HG03520 (cell line): ENCODE measurements at regions not wholly inside any gene's neighbourhood (a gene's known extent, or its start where the extent isn't known, plus 50 kb on each side); places are given as distances from the start of the nearest gene placed in this dataset.

Experiments
- ATAC-seq: cut with Tn5 transposase; IDR thresholded peaks from one replicate; pipeline ENCODE4 v1.9.1; 2021; ENCODE audit warnings: mild to moderate bottlenecking, moderate library complexity; ENCODE audit not compliant: unreplicated experiment

DNA sequence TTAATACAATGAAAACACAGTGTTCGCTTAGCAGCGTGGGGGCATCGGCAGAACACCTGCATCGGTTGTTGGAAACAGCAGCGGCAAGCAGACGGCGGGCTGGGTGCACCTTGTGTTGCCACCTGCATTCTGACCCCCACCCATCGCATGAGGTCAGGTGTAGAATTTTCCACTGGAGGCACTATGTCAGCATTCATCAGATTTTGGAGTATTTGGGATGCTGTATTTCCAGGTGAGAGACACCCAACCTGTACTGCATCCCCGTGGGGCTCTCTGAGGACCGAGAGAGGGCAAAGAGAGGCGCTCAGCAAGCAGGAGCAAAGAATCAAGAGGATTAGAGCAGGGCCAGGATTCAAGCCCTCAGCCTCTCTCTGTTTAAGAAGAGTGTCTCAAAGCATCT, 116.4 kb upstream of the MGMT start:
- no peak for ATAC-seq

DNA sequence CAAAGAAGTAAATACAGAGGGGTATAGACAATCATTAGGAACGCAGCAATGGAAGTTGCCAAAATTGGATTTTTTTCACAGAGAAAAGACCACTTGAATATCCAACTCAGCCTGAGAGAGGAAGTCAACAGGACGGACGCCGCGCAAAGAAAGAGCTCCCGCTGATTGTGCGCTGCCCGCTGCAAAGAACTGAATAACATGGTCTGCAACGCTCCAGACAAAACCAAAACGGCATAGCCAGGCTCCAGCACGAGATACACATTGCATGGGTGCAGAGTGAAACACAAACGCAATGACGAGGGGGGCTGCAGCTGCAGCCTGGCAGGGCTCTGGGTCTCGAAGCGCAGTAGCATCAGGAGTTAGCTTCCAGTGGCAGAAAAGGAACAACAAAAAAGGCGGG, 113.9 kb upstream of the MGMT start:
- ATAC-seq, result no peak

DNA sequence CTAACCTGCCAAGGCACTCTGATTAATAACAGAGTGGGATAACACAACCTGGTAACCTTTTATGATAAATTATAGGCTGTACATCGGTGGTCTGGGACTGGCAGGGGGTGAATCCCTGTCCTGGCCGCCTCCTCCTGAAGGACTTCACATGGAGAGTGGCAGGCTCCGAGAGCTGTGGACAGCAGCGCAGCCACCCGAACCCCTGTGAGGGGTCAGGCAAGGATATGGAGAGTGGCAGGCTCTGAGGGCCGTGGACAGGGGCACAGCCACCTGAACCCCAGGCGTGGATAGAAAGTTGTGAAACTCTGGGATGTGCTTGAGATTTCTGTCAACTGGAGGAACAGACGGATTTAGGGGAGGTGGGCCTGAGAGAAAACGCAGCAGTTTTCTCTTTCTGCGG, 107.0 kb upstream of the MGMT start:
- no peak for ATAC-seq

DNA sequence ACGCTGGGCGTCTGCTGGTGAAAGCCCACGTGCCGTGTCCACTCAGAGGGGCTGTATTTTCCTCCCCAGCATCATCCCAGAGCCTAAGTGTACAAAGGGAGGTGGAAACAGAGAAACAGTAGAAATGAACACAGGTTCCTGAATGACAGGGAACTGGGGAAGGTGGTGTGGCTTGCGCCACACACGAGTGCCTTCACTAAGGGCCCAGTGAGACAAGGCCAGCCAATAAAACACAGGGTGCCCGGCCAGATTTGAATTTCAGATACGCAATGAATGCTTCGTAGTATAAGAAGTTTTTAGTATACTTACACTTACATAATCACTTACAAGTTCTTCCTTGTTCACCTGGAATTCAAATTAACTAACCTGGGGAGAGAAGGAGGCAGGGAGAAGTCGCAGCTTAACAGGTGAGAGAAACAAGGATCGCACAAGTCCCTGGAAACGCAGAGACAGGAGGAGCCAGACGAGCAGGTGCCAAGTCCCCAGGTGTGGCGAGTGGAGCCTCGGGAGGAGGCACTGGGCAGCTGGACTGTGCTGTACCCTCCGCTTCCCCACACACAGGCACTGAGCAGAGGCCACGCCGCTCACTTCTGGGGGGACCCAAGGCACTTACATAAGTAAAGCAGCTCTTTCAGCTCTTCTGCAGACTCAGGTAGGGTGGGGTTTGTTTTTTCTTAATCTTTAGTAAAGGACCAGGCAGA, 105.2 kb upstream of the MGMT start:
- no peak for ATAC-seq

DNA sequence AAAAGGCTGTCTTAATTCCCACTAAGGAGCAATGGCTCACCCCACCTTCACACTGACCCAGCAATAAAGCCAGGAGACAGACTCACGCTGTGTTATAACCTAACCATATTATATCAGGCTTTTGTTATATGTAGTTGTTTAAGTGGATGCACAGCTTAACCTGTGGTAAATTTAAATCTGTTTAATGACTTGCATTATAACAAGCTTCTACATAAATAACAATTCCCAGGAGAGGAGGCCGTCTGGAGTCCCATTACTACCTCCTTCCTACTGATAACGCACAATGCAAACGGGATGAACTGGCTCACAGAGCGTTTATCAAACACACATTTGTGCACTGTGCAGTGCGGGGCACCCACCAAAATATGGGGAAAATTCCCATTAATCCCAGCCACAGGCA, 102.1 kb upstream of the MGMT start:
- no peak for ATAC-seq

DNA sequence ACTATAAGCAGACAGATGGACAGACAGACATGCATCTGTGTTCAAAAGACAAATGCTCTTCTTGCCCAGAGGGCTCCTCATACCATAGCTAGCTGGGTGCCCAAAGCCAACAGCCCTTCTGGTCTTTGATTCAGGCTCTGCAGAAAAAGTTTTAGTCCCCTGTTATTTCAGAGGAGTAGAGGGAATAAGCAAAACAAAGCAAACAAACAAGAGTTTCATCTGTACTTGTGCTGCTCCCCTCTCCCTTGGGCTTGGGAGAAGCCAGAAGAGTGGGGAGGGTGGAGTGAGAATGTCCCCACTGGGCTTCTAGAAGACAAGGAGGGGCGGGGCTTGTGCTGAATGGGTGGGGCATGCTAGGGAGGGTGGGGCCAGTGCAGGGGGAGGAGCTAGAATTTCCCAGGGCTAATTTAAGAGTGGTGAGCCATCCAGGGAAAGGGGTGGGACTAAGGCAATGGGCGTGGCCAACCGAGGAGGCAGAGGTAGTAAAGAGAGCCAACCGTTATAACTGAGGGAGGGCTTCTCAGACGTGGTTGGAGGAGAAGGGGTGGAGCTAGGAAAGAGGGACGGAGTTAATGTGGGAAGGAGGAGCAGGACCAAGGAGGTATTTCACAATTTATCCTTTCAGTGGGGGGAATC, 101.2 kb upstream of the MGMT start:
- ATAC-seq, result no peak

DNA sequence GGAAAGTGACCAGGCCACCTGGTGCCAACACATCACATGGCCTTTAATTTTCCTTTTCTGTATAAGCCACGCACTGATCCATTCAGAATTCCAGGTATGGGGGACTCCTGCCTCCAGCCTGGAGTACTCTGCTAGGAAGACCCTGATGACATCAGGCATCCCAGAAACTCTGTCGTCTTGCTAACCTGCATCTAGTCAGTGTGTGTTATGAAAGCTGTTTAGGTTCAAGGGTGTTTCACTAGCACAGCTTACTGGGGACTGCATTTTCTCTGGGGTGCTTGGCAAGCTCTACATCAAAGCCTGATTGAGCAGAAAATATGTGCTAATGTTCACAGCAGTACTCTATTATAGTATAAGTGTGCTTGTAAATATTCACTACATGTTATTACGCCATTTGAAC, 100.6 kb upstream of the MGMT start:
- no peak for ATAC-seq

DNA sequence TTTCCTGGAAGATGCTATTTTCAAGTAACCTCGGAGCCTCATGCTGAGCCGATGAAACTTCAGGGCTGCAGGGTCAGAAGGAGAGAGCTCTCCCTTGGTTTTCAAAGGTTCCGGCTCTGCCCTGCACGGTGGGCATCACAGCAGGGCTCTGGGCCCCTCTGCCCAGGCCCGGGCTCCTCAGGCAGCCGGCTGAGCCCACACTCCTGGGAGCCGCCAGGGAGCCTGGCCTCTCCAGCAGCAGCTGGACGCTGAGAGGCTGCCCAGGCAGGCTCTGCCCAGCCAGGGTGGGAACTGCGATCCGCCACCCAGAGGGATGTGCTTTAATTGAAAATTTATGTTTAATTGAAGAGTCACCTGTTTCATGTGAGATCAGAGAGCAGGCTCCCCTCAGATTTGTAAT, 97.5 kb upstream of the MGMT start:
- ATAC-seq, result no peak

DNA sequence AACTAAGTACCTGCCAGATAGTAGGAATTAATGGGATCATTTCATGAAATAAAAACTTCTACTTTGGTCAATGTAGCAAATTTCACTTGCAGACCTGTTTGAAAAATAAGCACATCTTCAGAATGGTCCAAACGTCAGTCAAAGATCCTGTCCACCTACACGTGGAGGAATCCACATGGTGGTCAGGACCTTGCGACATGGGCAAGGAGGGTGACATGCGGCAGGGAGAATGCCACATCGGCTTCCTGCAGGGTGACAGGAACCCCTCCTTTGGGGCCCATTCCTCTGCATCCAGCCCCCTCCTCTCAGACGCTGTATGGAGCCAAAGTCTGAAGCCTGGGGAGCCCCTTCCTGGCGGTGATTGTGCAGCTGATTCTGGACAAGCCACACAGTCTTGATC, 95.5 kb upstream of the MGMT start:
- ATAC-seq, result no peak

DNA sequence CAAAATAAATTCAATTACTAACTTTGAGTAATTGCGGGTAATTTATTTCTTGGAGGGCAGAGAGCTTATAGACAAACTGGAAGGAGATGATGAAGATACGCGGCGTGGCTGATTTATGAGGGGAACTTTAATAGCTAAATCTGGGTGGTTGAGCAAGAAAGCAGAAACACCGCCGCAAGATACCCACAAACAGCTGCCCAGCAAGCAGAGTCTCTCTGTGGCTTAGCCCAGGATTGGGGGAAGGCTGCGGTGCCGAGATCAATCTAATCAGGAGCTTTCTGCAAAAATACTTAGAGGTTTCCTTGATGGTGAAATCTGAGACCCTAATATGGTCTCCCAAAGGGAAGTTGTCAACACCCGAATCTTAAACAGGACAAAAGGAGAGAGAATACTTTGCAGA, 94.9 kb upstream of the MGMT start:
- ATAC-seq, result no peak

DNA sequence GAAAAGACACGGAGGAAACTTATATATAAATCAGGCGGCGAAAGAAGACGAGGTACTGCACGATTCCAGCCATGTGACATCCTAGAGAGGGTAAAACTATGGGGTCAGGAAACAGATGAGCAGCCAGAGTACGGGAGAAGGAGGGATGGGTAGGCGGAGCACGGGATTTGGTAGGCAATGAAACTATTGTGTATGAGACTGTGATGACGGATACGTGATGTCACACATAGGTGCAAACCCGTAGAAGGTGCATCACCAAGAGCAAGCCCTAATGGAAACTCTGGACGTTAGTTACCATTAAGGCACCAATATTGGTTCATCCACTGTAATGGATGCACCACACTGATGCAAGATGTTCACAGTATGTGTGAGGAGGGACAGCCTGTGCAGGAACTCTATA, 93.8 kb upstream of the MGMT start:
- no peak for ATAC-seq

DNA sequence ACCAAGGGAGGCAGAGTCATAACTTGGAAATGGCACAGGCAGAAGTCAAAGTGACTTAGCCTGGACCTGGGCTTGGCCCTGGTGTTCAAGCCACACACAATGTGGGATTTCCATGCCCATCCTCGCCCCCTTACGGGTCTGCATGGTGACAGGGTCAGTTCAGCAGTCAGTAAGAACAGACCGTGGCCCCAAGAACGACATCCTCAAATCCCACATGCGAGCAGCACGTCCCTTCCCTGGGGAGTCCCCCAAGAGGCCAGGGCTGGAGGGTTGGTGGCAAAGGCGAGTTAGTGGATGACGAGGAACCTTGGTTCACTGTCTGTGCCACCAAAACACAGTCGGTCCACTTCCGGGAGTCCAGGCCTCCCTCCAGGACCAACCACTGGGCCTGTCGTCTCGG, 93.3 kb upstream of the MGMT start:
- no peak for ATAC-seq

DNA sequence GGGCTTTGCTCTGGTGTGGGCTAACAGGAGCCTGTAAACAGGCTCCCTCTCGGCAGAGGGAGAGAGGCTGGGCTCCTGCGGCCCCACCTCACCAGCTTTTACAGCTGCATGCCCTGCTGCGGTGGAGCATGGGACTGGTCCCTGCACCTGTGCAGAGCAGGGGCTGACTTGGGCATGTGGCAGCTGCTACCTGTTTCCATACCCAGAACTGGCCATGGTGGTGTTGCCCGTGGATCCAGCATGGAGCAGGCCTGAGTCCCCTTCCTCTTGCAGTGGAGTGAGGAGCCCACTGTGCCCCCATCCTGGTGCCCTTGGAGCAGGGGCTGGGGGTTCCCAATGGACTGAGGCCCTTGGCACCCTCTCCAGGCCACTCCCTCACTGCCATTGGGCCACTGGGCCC, 91.9 kb upstream of the MGMT start:
- no peak for ATAC-seq

DNA sequence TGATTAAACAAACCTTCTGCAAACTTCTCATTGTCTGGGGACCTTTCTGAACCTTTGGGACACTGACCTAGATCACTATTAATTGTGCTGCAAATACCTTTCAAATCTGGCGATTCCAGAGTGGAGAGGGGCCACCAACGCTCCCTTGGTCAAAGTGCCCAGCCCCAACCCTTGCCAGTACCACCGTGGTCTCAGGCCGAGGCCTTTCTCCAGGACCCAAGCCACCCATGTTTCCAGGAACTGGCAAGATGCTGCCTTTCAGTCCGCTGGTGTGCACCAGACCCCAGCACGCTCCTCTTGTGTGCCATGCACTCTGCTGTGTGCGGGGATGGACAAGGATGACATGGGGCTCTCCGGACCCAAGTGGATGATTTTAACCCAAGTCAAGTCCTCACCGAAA, 91.1 kb upstream of the MGMT start:
- no peak for ATAC-seq

DNA sequence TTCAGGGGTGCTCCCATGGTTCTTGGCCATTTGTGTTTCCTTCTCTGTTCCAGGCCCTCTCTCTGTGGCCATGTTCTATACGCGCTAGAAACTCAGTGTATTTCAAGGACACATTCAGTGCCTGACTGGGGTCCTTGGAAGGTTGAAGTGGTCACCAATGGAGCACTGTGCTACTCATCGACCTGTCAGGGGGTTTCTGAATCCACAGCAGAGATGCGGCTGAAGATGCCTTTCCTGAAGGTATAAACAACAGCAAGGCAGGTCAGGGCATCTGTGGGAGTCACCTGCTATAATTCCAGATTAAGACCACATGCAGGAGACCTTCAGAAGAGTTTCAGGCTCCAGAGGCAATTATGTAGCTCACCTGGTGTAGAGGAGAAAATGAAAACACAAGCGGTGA, 86.8 kb upstream of the MGMT start:
- no peak for ATAC-seq

DNA sequence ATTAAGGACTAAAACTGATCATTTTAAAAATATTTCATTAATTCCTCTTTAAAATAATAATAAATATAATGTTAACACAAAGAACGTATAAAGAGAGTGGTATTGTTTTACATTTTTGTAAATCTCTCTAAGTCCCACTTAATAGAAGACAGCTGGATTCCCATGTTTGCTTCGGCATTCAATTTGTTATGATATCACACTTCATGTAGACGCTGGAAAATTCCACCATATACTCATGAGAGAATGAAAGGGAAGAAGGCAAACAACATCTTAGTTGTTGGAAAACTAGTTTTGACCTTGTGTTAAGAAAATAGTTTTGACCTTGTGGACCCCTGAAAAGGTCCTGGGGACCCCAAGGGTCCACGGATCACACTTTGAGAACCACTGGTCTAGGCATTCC, 85.3 kb upstream of the MGMT start:
- ATAC-seq, result no peak

DNA sequence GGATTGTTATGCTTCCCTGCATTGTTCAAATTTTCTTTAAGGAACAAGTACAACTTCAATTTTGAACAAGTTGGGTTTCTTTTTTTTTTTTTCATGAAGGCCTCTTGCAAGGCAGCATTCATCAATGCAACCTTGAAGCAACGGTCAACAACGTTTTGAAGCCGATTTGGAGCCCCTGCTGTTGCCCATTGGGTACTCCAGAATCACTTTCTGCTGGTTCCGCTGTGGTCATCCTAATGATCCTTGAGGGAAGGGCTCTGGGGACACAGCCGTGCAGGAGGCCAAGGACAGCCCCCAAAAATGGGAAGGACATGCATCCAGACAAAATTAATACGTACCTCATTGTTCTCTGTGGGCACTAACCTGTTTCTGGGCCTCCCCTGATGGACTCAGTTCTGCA, 84.6 kb upstream of the MGMT start:
- no peak for ATAC-seq

DNA sequence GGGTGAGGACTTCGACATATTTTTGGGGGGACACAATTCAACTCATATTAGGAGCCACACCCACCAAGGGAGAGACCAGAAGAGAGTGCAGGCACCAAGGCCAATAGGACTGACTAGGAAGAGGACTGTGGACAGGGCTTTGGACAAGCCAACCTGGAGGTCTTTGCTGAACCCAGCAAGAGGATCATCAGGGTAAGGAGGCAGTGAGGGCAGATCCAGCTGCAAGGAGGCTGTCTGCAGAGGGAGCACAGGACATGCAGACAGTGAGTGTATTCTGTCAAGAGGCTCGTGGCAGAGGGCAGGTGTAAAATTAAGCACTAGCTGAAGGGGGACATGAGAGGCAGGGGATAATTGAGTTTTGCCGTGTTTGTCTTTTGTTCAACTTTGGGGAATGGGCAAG, 83.4 kb upstream of the MGMT start:
- no peak for ATAC-seq

DNA sequence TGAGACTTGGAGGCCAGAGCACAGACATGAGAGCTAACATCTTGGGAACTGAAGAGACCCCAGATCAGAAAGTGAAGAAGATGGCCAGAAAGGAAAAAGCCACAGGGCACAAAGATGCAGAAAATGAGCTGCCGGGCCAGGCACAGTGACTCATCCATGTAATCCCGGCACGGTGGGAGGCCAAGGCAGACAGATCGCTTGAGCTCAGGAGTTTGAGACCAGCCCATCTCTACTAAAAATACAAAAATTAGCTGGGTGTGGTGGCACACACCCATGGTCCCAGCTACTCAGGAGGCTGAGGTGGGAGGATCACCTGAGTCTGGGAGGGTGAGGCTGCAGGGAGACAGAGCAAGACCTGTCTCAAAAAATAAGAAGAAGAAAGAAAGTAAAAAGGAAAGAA, 81.4 kb upstream of the MGMT start:
- ATAC-seq, result no peak

DNA sequence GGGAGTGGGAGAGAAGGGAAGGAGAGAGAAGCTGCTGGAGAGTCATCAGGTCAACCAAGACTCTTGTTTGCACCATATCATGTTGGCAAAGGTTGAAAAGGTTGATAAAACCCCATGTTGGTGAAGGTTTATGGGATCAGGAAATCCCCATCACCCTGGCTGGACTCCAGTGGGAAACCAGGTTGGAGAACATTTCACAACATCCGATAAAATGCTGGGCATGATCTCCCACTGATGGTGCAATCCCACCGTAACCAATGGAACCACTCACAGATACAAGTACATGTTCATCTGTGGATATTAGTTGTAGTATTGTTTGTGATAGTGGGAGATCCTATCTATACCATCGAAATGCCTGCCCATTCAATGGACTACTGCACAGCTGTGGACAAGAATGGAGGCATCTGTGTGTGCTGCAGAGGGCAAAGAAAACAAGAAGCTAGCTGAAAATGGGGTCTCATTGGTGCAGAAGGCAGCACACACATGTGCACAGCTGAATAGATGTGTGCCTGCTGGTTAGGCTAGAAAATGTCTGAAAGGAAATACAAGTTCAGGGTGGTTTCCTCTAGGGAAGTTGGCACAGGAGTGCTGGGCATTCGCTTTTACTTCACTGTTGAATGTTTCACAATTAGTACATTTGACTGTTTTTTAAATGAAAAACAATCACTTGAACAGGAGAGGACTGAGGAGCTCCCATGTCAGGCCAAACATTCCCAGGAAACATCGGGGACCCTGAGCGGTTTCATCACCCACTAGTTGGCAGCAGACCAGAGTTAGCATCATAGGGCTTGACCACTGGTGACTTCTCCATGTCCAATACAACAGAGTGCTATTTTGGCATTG, 80.4 kb upstream of the MGMT start:
- no peak for ATAC-seq

DNA sequence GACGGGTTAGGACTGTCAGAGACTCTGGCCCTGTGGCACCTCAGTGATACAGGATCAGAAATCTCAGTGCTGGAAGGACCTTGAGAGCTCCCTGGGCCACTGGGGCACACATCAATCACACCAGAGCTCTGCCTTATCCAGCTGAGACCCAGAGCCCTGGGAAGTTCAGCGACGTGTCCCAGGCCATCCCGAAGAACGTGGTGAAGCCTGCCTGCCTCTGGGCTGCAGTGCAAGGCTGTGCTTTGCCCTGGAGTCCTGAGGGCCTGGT, 79.8 kb upstream of the MGMT start:
- ATAC-seq, result no peak

DNA sequence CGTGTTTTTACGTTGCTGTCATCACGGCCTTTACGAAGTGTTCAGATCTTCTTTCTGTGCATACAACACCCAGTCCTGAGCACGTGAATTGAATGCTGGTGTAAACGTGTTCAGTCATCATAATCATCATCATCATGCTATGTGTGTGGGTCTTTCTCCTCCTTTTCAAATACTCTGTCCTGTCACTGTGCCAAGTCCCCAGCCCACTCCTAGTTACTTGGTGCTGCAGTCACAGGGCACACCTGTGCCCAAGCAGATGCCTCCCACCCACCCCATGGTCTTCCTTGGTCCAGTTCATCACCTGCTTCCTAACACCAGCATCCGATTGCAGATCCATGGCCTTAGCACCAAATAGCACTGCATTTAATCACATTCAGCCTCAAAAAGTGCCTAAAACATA, 78.6 kb upstream of the MGMT start:
- no peak for ATAC-seq

DNA sequence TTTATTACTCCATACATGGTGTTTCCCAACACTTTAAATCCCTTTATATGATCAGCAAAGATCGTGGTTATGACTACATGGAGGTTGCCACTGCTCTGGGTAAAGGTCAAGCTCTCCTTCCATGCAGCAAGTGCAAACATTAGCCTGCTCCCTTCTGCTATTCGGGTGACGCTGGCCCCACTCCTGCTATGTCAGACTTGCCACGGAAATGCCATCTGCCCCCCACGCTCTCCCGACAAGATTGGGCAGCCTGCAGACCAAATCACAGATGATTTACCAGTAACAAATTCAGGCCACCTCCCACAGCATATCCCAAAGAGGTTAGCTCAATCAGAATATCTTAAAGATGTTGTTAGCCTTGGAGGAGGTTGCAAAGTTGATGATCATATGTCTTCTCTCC, 77.8 kb upstream of the MGMT start:
- ATAC-seq, result no peak
